HG03175 (cell line): ENCODE measurements at regions not wholly inside any gene's neighbourhood (a gene's known extent, or its start where the extent isn't known, plus 50 kb on each side); places are given as distances from the start of the nearest gene placed in this dataset.

Experiments used
- ATAC-seq: cut with Tn5 transposase; IDR thresholded peaks from one replicate; pipeline ENCODE4 v1.9.1; 2021; ENCODE audit warnings: mild to moderate bottlenecking, moderate library complexity; ENCODE audit not compliant: unreplicated experiment

- ATAC-seq, result no peak
Measured at GRCh38 chr16:9286930-9287329, 195.5 kb downstream of the HAPSTR1 start.

DNA sequence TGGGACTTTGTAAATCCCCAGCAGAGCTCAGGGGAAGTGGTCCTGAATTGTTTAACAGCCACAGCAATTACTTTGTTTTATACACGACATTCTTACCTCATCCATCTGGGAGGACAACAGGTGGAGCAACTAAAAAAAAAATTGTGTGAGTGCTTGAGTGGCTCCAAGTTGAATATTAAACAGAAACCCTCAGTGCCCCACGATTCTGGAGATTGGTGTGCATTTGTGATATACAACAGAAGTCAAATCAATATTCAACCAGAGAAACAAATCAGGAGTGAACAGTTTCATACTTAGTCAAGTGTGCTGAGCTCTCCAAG, 204.8 kb downstream of the HAPSTR1 start:
- no peak for ATAC-seq

DNA sequence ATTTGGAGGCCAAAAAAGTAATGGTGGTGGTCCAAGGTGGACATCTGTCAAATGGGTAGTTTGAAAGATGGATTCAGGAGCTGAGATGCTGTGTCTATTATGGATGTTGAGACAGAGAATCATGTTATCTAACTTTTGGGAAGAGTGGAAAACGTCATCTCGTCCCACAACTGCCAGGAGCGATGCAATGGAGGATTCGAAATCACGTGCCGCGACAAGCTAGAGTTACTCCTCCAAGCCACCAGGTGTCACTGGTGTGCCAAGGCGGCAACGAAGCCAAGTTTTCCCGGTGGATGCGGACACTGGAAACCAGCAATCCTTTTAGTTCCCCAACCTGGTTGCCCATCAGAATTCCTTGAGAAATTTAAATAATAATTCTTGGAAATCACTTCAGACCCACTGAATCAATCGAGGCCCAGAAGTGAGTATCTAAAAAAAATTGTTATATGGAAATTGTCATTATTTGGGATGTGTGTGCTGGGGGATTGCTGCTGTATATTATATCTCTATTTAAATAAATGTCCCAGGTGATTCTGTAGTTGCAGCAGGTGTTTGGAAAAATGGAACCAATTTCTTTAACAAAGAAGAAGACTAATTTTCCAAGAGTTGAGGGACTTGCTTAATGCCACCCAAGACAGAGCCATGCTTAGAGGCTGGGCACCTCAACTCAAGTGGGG, 206.1 kb downstream of the HAPSTR1 start:
- ATAC-seq, result no peak

DNA sequence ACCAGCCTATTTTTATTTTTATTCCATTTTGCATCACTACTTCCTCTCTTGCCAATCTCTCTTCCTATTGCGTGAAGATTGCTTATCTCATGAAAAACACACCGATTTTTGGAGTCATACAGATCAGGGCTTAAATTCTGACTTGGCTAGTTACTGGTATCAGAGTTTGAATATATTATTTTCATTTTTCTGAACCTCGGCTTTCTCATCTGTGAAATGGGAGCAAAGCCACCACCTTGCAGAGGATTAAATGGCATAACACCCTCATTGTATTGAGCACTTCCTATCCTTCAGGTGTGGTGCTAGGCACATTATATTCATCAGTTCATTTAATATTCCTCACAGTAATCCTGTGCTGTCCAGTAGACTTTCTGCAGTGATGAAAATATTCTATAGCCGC, 208.8 kb downstream of the HAPSTR1 start:
- ATAC-seq, result no peak

DNA sequence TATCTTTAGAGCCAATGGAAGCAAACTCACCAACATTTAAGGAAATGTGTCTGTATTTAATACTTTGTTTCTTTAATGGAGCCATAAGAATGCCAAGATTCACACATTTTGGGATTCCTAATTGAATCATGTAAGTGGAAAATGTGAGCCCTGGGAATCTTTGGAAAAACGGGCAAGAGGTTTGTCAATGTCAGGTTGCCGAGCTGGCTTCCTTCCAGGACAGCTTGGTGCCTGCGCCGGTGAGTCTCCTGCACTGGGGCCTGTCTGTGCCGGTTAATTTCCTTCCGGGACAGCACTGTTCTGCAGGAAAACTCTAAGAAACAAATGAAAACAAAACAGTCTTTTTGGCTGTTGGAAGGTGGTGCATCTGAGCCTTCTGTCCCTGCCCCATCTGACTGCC, 210.6 kb downstream of the HAPSTR1 start:
- ATAC-seq, result no peak

GRCh38 chr16:9306753-9307152, 215.3 kb downstream of the HAPSTR1 start:
- no peak for ATAC-seq

GRCh38 chr16:9307446-9307845, 216.0 kb downstream of the HAPSTR1 start:
- no peak for ATAC-seq

- ATAC-seq, result no peak
Measured at GRCh38 chr16:9308356-9308801, 216.9 kb downstream of the HAPSTR1 start.

- no peak for ATAC-seq
Measured at GRCh38 chr16:9308850-9309249, 217.4 kb downstream of the HAPSTR1 start.

DNA sequence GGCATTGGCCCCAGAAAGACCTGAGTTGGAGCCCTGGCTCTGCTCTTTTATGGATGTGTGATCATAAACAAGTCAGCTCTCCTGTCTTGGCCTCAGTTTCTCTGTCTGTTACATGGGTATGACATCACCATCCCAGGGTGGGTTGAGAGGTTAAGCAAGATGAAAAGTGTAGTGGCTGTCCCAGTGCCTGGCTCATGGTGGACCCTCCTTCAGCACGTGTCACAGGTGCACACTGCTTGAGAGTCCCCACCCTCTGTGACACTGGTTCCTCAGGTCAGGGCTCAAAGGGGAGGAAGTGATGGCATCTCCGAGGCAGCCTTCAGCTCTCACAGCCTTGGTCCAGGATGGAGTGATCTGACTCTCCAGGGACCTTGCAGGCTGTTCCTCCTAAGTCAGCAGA, 218.4 kb downstream of the HAPSTR1 start:
- ATAC-seq, result no peak

- ATAC-seq, result no peak
Measured at GRCh38 chr16:9311303-9311954, 220.0 kb downstream of the HAPSTR1 start.

DNA sequence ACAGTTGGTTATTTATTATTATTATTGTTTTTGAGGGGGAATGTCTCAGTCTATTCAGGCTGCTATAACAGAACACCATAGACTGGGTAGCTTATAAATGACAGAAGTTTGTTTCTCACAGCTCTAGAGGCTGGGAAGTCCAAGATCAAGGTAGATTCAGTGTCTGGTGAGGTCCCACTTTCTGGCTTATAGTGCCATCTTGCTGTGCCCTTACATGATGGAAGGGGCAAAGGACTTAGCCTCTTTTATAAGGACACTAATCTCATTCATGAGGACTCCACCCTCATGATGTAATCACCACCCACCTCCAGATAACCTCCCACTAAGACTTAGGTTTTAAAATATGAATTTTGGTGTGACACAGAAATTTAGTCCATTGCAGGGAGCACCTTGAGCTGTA, 224.6 kb downstream of the HAPSTR1 start:
- no peak for ATAC-seq

- no peak for ATAC-seq
Measured at GRCh38 chr16:9316615-9317014, 225.2 kb downstream of the HAPSTR1 start.

DNA sequence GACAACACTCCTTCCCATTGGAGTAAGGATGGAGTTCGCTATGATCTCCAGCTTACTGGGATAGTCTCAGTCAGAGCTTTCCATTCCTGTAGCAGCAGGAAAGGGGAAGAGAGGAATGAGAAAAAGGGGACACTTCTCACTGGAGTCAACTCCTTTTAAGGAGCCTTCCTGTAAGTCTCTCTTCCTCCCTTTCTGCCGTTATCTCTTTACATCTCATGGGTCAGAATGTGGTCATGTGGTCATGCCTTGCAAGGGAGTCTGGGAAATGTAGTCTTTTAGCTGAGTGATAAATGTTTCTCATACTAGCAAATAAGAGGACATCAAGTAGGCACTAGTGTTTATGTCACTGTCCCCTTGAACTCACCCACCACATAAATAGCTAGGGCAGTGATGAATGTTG, 227.3 kb downstream of the HAPSTR1 start:
- ATAC-seq, result no peak

GRCh38 chr16:9322769-9323168, 231.3 kb downstream of the HAPSTR1 start:
- ATAC-seq, result no peak

DNA sequence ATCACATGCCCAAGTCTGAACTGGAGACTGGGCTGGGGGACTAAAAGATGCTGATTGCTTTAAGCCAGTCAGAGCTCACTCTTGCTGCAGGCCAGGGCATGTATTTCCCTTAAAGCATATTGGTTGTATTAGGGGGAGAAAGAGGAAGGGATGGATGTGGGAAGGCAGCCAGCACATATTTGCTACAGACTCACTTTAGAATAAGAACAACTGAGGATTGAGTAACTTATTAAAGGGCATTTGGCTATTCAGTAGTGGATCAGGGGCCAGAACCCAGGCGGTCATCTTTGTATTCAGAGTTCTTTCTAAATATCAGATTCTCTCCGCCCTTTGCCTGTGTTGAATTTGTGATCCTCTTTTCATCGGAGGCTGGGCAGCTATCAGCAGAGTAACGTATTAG, 231.7 kb downstream of the HAPSTR1 start:
- ATAC-seq, result no peak

DNA sequence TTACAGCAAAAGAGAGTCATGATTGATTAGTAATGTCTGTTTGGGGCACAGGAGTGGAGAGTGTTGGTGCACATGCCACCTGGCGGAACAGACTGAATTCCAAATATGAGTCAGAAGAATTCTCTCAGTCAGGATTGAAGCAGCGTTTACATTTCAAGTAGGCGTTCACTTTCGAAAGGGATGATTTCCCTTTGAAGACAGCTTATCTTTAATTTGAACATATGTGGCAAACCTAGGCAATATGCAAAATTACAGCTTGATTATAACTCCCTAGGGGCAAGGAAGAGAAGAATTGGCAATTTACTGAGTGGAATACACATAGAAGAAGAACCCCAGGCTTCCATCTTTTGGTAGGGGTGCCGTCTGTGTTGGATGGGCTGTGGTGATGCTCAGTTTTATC, 235.8 kb downstream of the HAPSTR1 start:
- no peak for ATAC-seq

DNA sequence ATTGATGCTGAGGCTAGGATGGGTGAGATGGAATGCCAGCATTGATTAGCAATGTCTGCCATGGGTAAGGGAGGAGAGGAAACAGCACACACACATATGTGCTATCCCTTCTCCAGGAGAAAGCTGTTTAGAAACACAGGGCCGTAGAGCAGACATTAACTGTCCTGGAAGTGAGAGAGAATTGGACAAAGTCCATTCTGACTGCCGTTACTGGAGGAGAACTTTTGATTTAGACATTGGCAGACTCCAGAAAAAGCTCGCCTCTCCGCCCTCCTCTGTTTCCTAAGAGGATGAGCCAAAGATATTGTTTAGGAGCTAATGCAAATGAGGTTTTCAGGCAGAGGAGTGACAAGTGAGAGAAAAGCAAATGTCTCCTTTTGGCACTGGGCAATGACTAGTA, 237.0 kb downstream of the HAPSTR1 start:
- ATAC-seq, result no peak

DNA sequence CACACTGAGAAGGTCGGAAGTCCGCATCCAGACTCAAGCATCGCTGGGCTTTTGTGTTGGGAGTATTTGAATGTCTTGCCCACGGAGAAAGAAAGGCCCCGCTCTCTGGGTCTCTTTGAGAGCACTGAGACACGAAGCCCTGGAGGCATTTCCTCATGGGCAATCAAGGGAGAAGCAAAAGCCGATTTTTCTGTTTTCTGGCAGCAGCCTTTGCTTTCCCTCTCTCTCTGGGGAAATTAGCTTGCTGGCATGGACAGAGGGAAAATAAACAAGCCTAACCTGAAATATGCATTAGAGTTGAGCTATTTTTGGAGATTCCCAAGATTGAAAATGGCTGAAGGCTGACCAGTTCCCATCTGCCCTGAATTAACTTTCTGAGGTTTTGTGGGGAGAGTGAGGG, 238.7 kb downstream of the HAPSTR1 start:
- no peak for ATAC-seq

DNA sequence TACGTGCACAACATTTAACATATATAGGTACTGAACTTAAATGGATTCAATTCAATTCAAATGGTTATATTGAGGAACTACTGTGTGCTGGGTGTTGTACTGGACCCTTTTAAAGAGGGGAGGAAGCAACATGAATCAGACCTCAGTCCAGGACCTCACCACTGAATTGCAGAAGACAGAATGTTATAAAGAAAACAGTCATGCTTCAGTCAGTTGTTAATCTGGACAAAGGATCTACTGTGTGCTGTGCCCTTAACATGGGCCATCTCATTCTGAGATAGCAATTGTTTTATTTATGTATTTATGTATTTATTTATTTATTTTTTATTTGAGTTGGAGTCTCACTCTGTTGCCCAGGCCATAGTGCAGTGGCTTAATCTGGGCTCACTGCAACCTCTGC, 240.1 kb downstream of the HAPSTR1 start:
- no peak for ATAC-seq

GRCh38 chr16:9332574-9333148, 241.2 kb downstream of the HAPSTR1 start:
- ATAC-seq, result no peak

- no peak for ATAC-seq
Measured at GRCh38 chr16:9333469-9333868, 242.0 kb downstream of the HAPSTR1 start.

DNA sequence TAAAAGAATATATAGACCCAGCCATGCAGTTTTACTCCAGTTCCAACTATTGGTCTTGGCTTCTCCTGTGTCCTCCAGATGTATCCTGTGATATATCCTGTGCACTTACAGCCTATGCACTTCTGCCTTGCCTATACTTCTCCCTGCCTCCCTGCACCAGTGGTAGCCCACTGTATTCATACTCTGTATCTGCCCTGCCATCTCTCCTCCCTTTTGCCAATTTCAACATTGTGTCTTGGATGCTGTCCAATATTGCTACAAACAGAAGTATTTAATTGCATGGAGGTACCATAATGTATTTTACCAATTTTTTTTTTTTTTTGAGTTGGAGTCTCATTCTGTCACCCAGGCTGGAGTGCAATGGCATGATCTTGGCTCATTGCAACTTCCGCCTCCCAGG, 242.7 kb downstream of the HAPSTR1 start:
- no peak for ATAC-seq
